KOPT-K1 (cell line): ENCODE measurements at regions not wholly inside any gene's neighbourhood (a gene's known extent, or its start where the extent isn't known, plus 50 kb on each side); places are given as distances from the start of the nearest gene placed in this dataset.

ENCODE experiments used
- H3K27ac ChIP-seq: fragments of 200-600 bp; sonication (generic); 2 replicates; pipeline ENCODE4 v1.5.1; 2016; ENCODE audit warnings: antibody characterized with exemption, mild to moderate bottlenecking, low read depth, low read length; ENCODE audit not compliant: poor library complexity, severe bottlenecking
- H3K36me3 ChIP-seq: fragments of 200-600 bp; sonication (generic); 2 replicates; pipeline ENCODE4 v1.5.1; 2017; ENCODE audit warnings: antibody characterized with exemption, mild to moderate bottlenecking, low read length, moderate library complexity; ENCODE audit not compliant: insufficient read depth
- H3K9me3 ChIP-seq: fragments of 200-600 bp; sonication (generic); 2 replicates; pipeline ENCODE4 v1.5.1; 2017; ENCODE audit warnings: antibody characterized with exemption, low read length, mild to moderate bottlenecking; ENCODE audit not compliant: insufficient read depth, poor library complexity, severe bottlenecking

DNA sequence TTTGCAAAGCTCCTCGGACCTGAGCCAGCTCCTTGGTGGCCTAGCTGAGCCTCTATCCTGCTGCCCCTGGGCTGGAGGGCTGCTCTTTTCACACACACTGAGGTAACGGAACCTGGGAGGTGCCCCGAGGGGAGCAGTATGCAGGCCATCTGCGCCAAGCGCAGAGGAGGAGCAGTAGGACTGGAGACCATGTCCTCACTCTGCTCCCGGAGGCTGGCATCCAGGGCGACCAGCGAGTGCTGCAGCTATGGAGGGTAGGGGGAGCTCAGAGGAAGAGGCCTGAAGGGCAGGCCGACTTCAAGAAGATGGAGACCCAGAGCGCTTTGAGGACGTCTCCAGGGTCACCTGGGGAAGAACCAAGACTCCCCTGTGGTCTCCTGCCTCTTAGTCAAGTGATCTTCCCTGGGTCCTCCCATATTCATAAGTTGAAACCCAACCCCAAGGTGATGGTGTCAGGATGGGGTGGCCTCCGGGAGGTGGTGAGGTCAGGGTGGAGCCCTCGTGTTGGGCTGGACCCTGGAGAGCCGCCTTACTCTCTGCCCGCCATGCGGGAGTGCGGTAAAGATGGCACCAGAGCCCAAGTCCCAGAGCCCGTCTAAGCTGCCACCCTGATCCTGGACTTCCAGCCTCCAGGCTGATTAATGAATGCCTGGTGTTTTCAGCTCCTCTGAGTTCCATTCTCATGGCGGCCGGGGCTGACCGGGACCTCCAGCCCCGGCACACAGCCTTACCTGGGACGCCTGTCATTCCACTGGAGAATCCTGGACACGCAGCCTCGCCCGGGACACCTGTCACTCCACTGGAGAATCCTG is 160.7 kb downstream of the NDUFA10 start:
- Histone ChIP-seq H3K27ac (no peak overlapping the region), H3K9me3 (peaks cover 8% of the 10 kb centered on the region), H3K36me3 (no peaks in the 10 kb centered on the region)

DNA sequence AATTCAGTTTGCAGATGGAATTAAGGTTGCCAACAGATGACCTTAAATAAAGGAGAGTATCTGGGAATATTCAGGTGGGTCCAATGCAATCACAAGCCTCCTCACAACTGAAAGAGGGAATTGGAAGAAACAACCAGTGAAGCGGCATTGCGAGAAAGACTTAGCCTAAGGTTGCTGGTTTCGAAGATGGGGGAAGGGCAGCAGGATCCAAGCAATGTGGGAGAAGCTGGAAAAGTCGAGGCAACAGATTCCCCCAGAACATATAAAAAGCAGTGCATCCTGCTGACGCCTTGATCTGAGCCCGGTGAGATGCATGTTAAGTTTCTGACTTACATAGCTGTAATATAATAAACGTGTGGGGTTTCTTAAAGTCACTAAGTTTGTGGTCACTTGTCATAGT is 162.5 kb downstream of the NDUFA10 start:
- Histone ChIP-seq H3K9me3 (peaks cover 8% of the 10 kb centered on the region), H3K36me3 (no peaks in the 10 kb centered on the region), H3K27ac (no peak overlapping the region)

DNA sequence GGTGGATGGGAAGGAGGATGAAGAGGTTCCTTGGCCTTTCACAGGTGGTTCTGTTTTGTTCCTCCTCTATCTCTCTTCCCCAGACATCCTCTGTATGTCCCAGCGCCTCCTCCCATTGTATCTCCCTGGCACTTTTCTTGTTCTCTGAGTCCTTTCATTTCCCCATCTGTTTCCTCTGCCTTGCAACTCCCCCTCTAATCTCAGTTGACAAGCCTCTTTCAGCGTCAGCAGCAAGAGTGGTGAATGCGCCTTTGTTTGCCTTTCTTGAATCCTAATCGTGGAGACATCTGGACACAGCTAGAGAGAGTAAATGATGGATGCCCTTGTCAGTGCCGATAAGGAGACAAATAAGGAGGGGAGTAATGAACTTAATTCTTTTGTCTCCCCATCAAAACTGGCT is 167.0 kb downstream of the NDUFA10 start:
- Histone ChIP-seq H3K9me3 (no peaks in the 10 kb centered on the region), H3K27ac (no peak overlapping the region), H3K36me3 (no peaks in the 10 kb centered on the region)

DNA sequence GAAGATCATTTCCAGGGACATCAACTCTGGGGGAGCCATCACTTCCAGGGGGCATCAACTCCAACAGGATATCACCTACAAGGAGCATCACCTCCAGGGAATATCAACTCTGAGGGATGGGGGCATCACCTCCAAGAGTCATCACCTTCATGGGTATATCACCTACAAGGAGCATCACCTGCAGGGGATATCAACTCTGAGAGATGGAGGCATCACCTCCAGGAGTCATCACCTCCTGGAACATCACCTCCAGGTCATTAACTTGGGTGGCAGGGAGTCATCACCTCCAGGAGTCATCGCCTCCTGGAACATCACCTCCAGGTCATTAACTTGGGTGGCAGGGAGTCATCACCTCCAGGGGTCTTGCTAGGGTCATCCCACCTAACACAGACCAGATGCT is 167.6 kb downstream of the NDUFA10 start:
- H3K36me3 ChIP-seq = no peaks in the 10 kb centered on the region
- no peaks in the 10 kb centered on the region for H3K9me3 ChIP-seq
- no peak overlapping the region for H3K27ac ChIP-seq

DNA sequence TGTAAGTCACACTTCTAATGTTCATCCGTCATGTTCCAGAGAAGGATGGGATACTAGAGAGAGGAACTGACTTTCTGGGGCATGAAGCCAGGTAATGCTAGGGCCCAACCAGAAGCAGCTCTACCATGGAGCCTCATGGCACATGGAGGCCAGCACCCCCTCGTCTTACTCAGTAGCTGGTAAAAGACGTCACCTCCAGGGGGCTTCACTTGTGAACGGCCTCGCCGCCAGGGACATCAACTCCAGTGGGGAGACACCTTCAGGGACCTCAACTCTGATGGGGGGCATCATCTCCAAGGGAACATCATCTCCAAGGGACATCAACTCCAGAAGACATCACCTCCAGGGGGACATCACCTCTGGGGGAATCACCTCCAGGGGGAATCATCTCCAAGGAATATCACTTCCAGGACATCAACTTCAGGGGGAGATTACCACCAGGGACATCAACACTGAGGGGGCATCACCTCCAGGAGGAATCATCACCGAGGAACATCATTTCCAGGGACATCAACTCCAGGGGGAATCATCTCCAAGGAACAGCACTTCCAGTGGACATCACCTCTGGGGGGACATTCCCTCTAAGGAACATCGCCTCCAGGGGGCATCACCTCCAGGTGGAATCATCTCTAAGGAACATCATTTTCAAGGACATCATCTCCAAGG is 168.4 kb downstream of the NDUFA10 start:
- H3K27ac ChIP-seq = no peak overlapping the region
- H3K36me3 ChIP-seq = no peaks in the 10 kb centered on the region
- H3K9me3 ChIP-seq = peaks cover under 1% of the 10 kb centered on the region

DNA sequence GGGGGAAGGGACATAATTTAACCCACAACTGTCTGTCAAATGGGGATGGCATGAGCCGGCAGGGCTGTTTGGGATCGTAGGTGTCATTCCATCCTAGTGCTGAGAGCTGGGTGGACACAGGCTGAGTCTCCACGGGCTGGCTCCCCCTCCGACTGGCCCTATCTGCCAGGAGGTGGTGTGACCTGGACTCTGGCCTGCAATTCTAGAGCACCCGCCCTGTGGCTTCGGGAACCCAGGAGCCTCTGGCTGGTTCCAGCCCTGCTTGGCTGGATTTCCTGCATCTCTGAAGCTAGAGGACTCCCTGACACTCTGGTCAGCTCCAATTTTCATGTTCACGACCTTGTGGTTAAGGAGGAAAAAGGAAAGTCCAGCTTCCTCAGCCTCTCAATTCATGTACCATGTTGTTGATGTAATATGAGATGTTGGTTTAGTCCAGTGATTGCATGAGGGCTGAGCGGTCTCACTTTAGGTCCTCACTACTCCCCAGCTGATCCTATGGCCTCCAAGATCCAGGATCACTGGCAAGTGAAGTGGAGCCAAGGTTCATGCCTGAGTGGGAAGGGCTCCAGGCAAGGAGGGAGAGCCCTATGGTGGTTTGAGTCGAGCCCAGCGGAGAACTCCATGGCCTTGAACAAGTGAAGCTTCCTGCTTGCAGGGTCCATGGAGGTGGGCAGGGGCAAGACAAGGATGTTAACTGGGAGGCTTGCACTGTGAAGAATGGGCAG is 169.1 kb downstream of the NDUFA10 start:
- Histone ChIP-seq H3K36me3 (no peaks in the 10 kb centered on the region), H3K27ac (no peak overlapping the region), H3K9me3 (peaks cover 8% of the 10 kb centered on the region)

DNA sequence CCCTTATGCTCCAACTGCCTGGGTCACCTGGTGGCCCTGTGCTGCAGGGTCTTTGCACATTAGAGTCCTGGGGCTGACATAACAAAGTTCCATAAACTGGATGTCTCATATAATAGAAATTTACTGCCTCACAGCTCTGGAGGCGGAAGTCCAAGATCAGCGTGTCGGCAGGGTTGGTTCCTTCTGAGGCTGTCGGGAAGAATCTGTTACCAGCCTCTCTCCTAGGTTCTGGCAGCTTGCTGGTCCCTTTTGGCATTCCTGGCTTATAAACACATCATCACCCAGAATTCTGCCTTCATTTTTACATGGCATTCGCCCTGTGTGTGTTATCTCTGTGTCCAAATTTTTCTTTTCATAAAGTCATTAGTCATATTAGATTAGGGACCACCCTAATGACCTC is 170.5 kb downstream of the NDUFA10 start:
- Histone ChIP-seq H3K27ac (no peak overlapping the region), H3K36me3 (no peaks in the 10 kb centered on the region), H3K9me3 (peaks cover 17% of the 10 kb centered on the region)

DNA sequence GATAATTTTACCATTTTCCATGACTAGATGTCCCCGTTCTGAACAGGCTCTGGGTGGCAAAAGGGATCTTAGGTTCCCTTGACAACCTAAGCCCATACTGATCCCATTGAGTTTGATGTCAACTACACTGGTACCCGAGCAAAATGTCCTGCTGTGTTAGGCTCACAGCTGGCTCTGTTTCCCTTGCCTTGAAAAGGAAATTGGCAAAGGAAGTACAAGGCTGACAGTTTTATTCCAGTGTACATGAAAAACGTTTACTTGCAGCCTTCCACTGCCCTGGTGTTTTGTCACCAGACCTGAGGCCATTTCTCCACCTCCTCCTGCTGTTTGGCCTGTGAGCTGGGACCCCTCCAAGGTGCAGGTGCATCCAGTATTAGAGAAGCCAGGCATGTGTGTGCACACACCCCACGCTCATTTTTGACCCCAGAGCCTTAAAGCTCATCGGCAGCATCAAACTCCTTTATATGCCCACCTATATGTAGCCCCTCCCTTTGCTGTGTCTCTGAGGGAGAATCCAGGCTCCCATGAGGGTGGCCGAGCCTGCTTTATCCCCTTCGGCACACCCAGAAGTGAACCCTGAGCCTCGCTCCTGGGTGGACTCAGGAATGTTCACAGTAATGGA is 171.3 kb downstream of the NDUFA10 start:
- Histone ChIP-seq H3K27ac (no peak overlapping the region), H3K9me3 (peaks cover 17% of the 10 kb centered on the region), H3K36me3 (no peaks in the 10 kb centered on the region)

DNA sequence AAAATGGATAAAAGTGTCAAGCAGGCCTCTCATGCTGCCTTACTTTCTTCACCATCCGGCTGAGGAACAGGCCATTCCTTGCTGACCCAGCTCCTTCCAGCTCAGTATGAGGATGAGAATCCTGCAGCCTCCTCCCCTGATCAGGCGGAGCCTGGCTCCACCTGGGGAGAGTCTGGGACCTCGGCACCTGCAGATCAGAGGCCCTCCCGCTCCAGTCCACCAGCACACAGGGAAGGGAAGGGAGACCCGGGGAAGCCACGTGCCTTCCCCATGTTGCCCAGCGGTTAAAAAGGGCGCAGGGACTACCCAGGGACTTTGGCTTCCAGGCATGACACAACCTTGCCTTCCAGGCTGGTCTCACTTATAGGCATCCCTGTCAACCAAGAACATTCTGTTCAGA is 172.0 kb downstream of the NDUFA10 start:
- H3K27ac ChIP-seq = no peak overlapping the region
- no peaks in the 10 kb centered on the region for H3K36me3 ChIP-seq
- H3K9me3 ChIP-seq = peaks cover 17% of the 10 kb centered on the region

DNA sequence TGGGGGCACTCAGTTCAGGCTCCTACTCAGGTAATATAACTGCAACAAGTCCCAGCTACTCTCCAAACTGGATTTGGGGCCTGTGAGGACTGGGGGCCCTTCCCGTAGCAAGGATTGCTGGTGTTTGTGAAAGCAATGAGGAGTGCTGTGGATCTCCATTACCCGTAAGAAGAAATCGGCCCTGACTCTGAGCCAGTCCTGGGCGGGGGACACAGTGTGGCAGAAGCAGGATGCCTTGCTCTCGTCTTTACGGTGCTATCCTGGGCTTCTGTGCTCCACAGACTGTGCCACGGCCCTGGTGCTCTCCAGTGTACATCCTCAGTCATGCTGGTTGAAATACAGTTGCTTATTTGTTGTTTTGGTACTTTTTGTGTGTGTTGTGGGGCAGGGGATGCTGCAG is 172.9 kb downstream of the NDUFA10 start:
- no peaks in the 10 kb centered on the region for H3K36me3 ChIP-seq
- H3K9me3 ChIP-seq = peaks cover 18% of the 10 kb centered on the region
- no peak overlapping the region for H3K27ac ChIP-seq

DNA sequence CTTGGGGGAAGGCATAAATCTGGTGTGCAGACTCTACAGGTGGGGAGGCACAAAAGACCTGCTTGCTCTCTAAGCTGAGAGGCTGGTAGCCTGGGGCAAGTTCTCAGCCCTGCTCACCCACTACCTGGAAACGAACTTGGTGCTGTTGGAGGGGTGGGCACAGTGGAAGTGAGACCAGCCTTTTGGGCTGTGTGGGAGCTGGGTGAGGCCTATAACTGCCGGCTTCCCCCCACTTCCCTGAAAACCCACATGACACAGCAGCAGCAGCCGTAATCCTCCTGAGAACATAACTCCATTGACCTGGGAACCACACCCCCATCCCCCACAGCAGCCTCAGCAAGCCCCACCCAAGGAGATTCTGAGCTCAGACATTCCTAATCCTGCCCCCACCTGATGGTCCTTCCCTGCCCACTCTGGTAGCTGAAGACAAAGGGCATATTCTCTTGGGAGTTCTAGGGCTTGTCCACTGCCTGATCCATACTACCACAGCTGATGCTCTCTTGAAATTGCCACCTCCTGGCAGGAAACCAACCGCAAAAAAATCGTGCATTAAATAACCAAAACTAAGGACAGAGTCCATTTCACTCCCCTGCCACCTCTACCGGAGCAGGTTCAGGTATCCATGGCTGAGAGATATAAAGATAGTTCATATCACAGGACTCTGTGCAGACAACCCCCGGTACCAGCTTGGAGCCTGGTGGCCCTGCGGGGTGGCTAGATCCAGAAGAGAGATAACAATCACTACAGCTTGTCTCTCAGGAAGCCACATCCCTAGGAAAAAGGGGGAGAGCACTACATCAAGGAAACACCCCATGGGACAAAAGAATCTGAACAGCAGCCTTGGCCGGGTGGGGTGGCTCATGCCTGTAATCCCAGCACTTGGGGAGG is 178.1 kb downstream of the NDUFA10 start:
- Histone ChIP-seq H3K36me3 (no peaks in the 10 kb centered on the region), H3K9me3 (peaks cover 49% of the 10 kb centered on the region), H3K27ac (peak overlapping the region; percentile 17)

DNA sequence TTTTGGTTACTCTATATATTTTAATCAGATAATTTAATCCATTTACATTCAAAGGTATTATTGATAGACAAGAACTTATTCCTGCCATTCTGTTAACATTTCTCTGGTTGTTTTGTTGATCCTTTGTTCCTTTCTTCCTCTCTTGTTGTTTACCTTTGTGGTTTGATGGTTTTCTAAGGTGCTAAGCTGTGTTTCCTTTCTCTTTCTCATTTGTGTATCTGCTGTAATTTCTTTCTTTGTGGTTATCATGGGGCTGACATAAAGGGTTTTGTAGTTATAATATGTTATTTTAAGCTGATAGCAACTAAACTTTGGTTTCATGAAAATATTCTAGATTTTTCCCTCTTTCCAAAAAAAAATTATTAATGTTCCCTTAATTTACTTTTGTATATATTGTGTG is 179.2 kb downstream of the NDUFA10 start:
- Histone ChIP-seq H3K36me3 (no peaks in the 10 kb centered on the region), H3K9me3 (peaks cover 41% of the 10 kb centered on the region), H3K27ac (no peak overlapping the region)

DNA sequence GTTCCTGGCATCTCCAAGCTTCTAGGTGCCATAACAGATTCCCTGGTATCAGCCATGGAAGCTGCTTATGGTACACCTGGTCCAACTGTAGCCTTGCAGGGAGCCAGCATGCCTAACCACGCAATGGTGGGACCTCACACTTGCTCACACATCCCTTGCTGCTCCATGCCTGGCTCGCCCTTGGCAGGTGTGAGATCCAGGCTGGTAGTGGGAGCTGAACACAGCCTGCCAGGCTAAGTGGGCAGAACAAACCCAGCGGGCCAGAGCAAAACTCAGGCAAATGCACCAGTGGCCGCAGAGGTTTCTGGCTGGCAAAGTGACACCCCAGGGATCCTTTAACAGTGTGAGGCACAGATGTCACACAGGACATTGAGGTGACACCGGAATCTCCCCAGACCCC is 185.8 kb downstream of the NDUFA10 start:
- H3K36me3 ChIP-seq = no peaks in the 10 kb centered on the region
- no peak overlapping the region for H3K27ac ChIP-seq
- peaks cover 22% of the 10 kb centered on the region for H3K9me3 ChIP-seq

DNA sequence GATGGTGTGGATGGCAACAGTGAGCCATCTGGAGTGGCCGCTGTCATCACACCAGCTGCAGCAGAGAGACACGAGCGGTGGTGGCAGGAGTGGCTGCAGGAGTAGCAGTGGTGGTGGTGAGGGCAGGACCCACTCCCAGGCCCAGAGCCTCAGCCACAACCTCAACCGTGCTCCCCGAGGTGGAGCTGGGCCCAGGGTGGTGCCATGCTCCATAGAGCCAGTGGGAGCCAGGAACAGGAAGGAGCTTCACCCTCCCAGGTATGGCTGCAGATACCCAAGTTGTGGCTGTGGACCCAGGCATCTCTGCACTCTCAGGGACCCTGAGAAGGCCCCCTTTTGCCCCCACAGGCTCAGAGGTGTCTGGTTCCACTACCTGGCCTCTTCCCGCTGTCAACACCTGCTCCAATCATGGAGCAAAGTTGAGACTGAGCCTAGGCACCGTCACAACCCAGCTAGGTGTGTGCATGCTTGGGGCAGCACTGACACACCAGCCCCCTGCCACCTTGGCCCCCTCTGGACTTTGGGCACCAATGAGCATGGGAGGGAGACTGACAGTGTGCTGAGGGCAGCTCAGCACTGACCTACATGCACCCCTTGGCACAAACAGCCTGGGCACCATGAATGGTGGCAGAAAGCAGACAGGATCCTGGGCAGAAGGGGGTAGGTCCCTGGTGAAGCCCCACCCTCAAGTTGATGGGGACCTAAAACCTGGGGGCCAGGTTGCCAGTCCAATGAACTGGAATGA is 188.9 kb downstream of the NDUFA10 start:
- Histone ChIP-seq H3K27ac (no peak overlapping the region), H3K36me3 (no peaks in the 10 kb centered on the region), H3K9me3 (peaks cover 15% of the 10 kb centered on the region)
